ENCODE measurements at regions not wholly inside any gene's neighbourhood (a gene's known extent, or its start where the extent isn't known, plus 50 kb on each side); places are given as distances from the start of the nearest gene placed in this dataset.
A peak's percentile ranks its signal among the peaks of the same experiment; 100 is the strongest.

- H2AK5ac ChIP-seq (ENCODE audit: low read depth, low read length), result no peak overlapping the region
- H2BK5ac ChIP-seq (ENCODE audit: low read depth, low read length), result no peak overlapping the region
- H3K79me2 ChIP-seq (ENCODE audit: control insufficient read depth in 1 of 2, insufficient read depth in 2 of 2, low read length in 2 of 2), result no peaks in the 10 kb centered on the region
- H2AFZ ChIP-seq (ENCODE audit: low read length), result no peak overlapping the region
- no peaks in the 10 kb centered on the region; a peak in 1 of 4 replicates for H3K9me3 ChIP-seq (ENCODE audit: insufficient read depth in 2 of 2, low read depth in 1 of 2, low read length in 1 of 2)
- no peak overlapping the region for H3K4me3 ChIP-seq (ENCODE audit: extremely low read depth in 1 of 4, insufficient read depth in 2 of 4, low read depth in 3 of 4, low read length in 4 of 4)
- 0 out of 7 replicates have a peak, but pooled peaks cover 0 to 3% (median 0%) of the 10 kb centered on the region in 4 experiments for H3K27me3 ChIP-seq (replicated peaks in 1 of 4; ENCODE audit: control insufficient read depth in 3 of 4, extremely low read depth in 1 of 4, insufficient read depth in 3 of 4, low read length in 3 of 4)
- 93% methylated on average over 12 of the region's 12 CpGs; no CpG with 5 or more reads in 1 of the 2 experiments for WGBS, 2 experiments (ENCODE audit: extremely low coverage in 1 of 2, insufficient coverage in 1 of 2, insufficient read length in 1 of 2, insufficient replicate concordance in 2 of 2, low coverage in 1 of 2, low lambda C conversion rate in 2 of 2, missing lambda C conversion rate in 1 of 2)
- H3K4me2 ChIP-seq (ENCODE audit: insufficient read depth in 1 of 2, low read depth in 2 of 2, low read length in 2 of 2), result no peak overlapping the region
- no peak overlapping the region for H3K56ac ChIP-seq (replicated peaks; ENCODE audit: insufficient read length, low read depth, low read length)
- H4K91ac ChIP-seq (replicated peaks; ENCODE audit: insufficient read length, low read length), result no peak overlapping the region
- H2BK120ac ChIP-seq (replicated peaks; ENCODE audit: low read depth, low read length), result no peak overlapping the region
- ChIA-PET POLR2A (ENCODE audit: partially characterized antibody) (interaction anchor here (0.8 kb wide), 1 partner anchor 139 kb away, joined by 3 read pairs; no protein-coding TSS in a partner anchor), CTCF (ENCODE audit: partially characterized antibody) (interaction anchor here (0.9 to 4.6 kb wide), 9 partner anchors 11 to 283 kb away, joined by 3 to 23 read pairs (median 4); partner anchors contain the start of gene SLC6A6)
- no peaks in the 10 kb centered on the region for H3K36me3 ChIP-seq (ENCODE audit: control insufficient read depth in 2 of 4, insufficient read depth in 4 of 4, low read length in 3 of 4)
- DNase-seq (ENCODE audit: low read depth in 1 of 2, low spot score in 2 of 2) (no peak), FAIRE-seq (no peak)
- no peaks in the 10 kb centered on the region for H3K23me2 ChIP-seq (ENCODE audit: low read depth, low read length)
- peak overlapping the region; percentile 61; the same call in 1 of the 2 replicates for H2BK12ac ChIP-seq (ENCODE audit: low read depth, low read length)
- H2BK20ac ChIP-seq (ENCODE audit: low read length), result peak overlapping the region; percentile 56; the same call in 1 of the 2 replicates
- no peak overlapping the region for H3K14ac ChIP-seq (ENCODE audit: insufficient read length)
- no peak overlapping the region for H3K9ac ChIP-seq (replicated peaks in 1 of 4; ENCODE audit: extremely low read depth in 1 of 4, low read depth in 3 of 4, low read length in 3 of 4)
- no peaks in the 10 kb centered on the region for H3K79me1 ChIP-seq (ENCODE audit: low read depth, low read length)
- 0 out of 2 replicates have a peak overlapping the region, but pooled peaks have one; percentile 66 for H2BK15ac ChIP-seq (ENCODE audit: low read length)
- H4K8ac ChIP-seq (ENCODE audit: extremely low read depth, insufficient read depth, low read length), result no peak overlapping the region
- H3K18ac ChIP-seq (ENCODE audit: extremely low read depth, low read length), result no peak overlapping the region
- H4K5ac ChIP-seq (ENCODE audit: insufficient read length, low read depth, low read length), result no peak overlapping the region
- H3K4ac ChIP-seq (replicated peaks; ENCODE audit: insufficient read length, low read depth, low read length), result no peak overlapping the region
- no peaks in the 10 kb centered on the region for H4K20me1 ChIP-seq (replicated peaks in 1 of 2; ENCODE audit: control insufficient read depth in 1 of 2, insufficient read depth in 2 of 2, low read length in 2 of 2)
- no peaks in the 10 kb centered on the region for H3K4me1 ChIP-seq (replicated peaks in 1 of 4; ENCODE audit: control insufficient read depth in 3 of 4, insufficient read depth in 4 of 4, low read length in 3 of 4)
- H3K27ac ChIP-seq (ENCODE audit: low read depth, low read length), result no peak overlapping the region
- H3K23ac ChIP-seq (ENCODE audit: insufficient read length), result no peak overlapping the region
- TF ChIP-seq EGR1 (IDR thresholded peaks at IDR 0.05; ENCODE audit: borderline replicate concordance, low read depth, low read length) (no peak), RBBP5 (IDR thresholded peaks at IDR 0.05; ENCODE audit: borderline replicate concordance, low read depth, low read length) (no peak), SRF (IDR thresholded peaks at IDR 0.05; ENCODE audit: low read depth, low read length) (no peak), TCF12 (IDR thresholded peaks at IDR 0.05; ENCODE audit: low read depth, low read length) (no peak), YY1 (IDR thresholded peaks at IDR 0.05; ENCODE audit: low read depth, low read length) (no peak), NANOG (IDR thresholded peaks at IDR 0.05; ENCODE audit: insufficient read depth, low read depth, low read length, poor library complexity, severe bottlenecking) (no peak), CEBPB (IDR thresholded peaks at IDR 0.05; ENCODE audit: low read depth, low read length) (no peak), CTBP2 (IDR thresholded peaks at IDR 0.05; ENCODE audit: borderline replicate concordance, insufficient read depth, insufficient read length, low read length) (no peak), ASH2L (IDR thresholded peaks at IDR 0.05; ENCODE audit: low read length) (no peak), RFX5 (IDR thresholded peaks at IDR 0.05; ENCODE audit: borderline replicate concordance, low read depth, low read length) (no peak), TAF1 (IDR thresholded peaks at IDR 0.05; ENCODE audit: low read depth, low read length) (no peak), CTCF (IDR thresholded peaks at IDR 0.05; ENCODE audit: control extremely low read depth in 1 of 3, insufficient read depth in 1 of 3, low read depth in 1 of 3, low read length in 3 of 3) (no peak)
Observed at GRCh38 chr3:14266361-14266760, 87.7 kb downstream of the LSM3 start.

All from H1 (cell line).